GM13976 (cell line): ENCODE measurements at regions not wholly inside any gene's neighbourhood (a gene's known extent, or its start where the extent isn't known, plus 50 kb on each side); places are given as distances from the start of the nearest gene placed in this dataset.

ENCODE experiments used
- DNase-seq: peaks from one replicate; pipeline ENCODE4 v3.0.0; 2012; ENCODE audit warnings: low spot score
- in situ Hi-C: fragments of 300-500 bp; cut with MboI; formaldehyde crosslinking; loops from one replicate; pipeline ENCODE4 v1.12.0; 2022; ENCODE audit warnings: low sequenced_read_pairs, mixed read lengths, inconsistent platforms; ENCODE audit not compliant: unreplicated experiment
- TF ChIP-seq, protein P1 (sequence below): IDR thresholded peaks from 2 replicates; pipeline ENCODE4 v1.5.1; 2012; ENCODE audit warnings: borderline replicate concordance, mild to moderate bottlenecking; ENCODE audit not compliant: insufficient read depth; ENCODE audit errors: extremely low read depth, missing control alignments, control extremely low read depth

DNA sequence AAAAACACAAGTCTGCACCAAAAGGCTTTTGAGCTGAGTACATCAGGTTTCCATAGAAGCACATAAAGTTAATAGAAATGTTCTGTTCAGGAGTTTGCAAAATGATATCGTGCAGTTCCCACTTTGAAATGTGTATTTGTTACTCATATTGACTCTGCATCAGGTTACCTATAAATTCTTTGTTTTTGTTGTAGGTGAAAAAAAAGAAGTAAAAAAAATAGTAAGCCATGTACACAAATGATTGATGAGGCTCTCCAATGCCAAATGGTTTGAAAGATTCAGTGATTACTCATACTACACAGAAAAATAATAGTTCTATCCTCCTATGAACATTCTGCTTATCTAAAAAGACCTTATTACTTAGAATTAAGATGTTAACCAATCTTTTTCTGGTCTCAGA lies 287.3 kb upstream of the MME start:
- DNase-seq, result no peak
- TF ChIP-seq, protein P1, sequence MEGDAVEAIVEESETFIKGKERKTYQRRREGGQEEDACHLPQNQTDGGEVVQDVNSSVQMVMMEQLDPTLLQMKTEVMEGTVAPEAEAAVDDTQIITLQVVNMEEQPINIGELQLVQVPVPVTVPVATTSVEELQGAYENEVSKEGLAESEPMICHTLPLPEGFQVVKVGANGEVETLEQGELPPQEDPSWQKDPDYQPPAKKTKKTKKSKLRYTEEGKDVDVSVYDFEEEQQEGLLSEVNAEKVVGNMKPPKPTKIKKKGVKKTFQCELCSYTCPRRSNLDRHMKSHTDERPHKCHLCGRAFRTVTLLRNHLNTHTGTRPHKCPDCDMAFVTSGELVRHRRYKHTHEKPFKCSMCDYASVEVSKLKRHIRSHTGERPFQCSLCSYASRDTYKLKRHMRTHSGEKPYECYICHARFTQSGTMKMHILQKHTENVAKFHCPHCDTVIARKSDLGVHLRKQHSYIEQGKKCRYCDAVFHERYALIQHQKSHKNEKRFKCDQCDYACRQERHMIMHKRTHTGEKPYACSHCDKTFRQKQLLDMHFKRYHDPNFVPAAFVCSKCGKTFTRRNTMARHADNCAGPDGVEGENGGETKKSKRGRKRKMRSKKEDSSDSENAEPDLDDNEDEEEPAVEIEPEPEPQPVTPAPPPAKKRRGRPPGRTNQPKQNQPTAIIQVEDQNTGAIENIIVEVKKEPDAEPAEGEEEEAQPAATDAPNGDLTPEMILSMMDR, result no peak
- in situ Hi-C loops, result no loop called here

DNA sequence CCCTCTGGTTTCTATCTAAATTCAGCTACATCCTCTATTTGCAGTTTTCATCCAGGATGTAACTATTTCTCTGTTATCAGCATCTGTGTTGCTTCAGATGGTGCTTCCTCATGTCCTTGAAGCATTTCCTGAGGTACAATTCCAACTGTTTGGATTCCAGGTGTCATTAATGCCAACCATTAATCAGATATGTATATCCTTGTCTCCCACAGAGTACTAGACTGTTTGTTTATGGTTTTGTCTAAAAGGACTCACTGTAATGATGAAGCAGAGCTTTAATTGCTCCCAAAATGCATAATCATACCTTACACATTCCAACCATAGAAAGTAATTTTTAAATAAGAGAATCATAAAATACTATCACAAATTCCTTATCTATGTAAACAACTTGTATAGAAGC lies 288.5 kb upstream of the MME start:
- DNase-seq, result no peak
- TF ChIP-seq, protein P1, result no peak
- in situ Hi-C loops, result no loop called here

DNA sequence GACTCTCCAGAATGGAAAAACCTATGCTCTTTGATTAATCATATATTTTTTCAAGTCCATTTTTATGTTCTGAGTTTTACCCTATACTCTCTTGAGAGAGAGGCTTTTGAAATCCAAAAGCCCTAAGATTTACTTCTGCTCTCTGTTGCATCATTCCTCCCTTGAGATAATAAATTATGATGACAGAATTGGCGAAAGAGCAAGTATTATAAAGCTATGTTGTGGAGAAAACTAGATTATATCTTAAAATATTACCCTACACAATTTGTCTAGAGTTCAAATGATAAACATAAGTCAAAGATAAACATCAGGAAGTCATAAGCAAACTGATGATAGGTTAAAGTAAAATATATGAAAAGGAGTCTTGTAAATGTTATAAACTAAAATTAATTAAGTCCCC lies 293.4 kb upstream of the MME start:
- DNase-seq, result no peak
- in situ Hi-C loops, result no loop called here
- TF ChIP-seq, protein P1, result no peak

DNA sequence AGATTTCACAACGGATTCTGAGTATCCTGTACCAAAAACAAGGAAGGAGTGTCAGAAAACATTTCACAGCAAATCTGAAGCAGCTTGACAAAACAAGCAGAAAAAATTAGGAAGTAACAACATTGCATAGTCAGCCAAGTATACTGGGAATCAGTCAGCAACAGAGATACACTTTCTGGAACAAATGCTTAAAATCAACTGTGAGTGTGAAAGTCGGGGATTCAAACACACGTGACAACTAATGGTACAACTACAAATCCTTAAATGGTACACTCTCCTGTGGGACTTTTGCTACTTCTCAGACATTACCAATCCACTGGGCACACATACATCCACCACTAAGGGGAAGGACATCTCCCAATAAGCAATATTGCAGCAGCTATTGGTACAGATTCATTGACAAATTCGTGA lies 296.6 kb upstream of the MME start:
- TF ChIP-seq, protein P1, result no peak
- DNase-seq, result no peak
- in situ Hi-C loops, result no loop called here

DNA sequence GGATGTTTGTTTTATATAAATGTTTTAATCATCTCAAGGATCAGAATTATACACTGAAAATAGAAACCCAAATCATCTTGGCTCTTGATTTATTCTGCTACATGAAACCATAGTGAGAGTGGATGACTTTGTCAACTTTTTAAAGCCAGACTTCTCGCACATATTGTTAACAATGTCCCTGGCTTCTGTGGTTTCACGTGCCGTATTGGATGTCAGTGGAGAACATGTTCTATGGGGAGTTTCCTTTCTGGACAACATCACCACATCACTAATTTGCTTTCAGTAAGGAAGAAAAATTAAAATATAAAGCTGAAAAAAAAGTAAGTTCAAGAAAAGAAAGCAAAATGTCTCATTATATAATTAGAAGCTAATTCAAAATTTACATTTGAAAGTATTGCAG lies 297.1 kb upstream of the MME start:
- DNase-seq, result no peak
- in situ Hi-C loops, result no loop called here
- TF ChIP-seq, protein P1, result no peak

DNA sequence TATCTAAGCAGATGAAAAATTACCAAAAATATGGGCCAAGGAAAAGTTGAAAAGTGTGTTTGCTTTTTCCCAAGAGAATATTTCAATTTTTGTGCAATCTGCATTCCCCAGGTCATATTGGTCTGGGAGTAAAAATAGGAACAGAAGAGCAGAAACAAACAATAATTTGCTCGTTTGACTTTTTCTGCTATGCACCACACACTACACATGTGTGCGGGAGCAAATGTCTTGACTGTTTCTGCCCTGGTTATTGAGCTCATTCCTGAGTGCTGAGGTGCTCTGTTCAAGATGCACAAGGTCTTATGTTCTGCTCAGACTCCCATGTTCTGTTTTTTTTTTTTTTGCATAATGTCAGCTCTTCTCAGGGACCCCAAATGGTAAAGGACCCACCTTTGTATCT lies 298.0 kb upstream of the MME start:
- TF ChIP-seq, protein P1, result no peak
- no peak for DNase-seq
- in situ Hi-C loops, result no loop called here

GRCh38 chr3:154781595-154781994 lies 298.5 kb upstream of the MME start:
- DNase-seq, result no peak
- TF ChIP-seq, protein P1, result no peak
- in situ Hi-C loops, result no loop called here
